Liver (tissue), 8 donors: ENCODE measurements at regions not wholly inside any gene's neighbourhood (a gene's known extent, or its start where the extent isn't known, plus 50 kb on each side); places are given as distances from the start of the nearest gene placed in this dataset.
"Not testable (repeated sequence)": the region's sequence is repeated elsewhere in the genome, so short reads cannot be mapped to it uniquely, and the experiment has no call there.

Experiments used
- DNase-seq: peaks from one replicate; pipeline ENCODE4 v3.0.0-alpha.2; 2017; ENCODE audit warnings: low spot score
- H3K27ac ChIP-seq, 2 donors: one replicate each; pipeline ENCODE4 v1.7.0; 2013; ENCODE audit warnings: inconsistent platforms in 2 of 2, low read length in 2 of 2, control low read depth in 1 of 2, low read depth in 1 of 2, mild to moderate bottlenecking in 1 of 2
- H3K27me3 ChIP-seq, 4 donors: one replicate each; pipeline versions ENCODE4 v1.6.1 to v1.7.0; 2013; ENCODE audit warnings: low read length in 3 of 4, inconsistent platforms in 1 of 4, mild to moderate bottlenecking in 1 of 4, moderate library complexity in 1 of 4; ENCODE audit not compliant: control insufficient read depth in 4 of 4, insufficient read depth in 4 of 4
- H3K36me3 ChIP-seq, 4 donors: one replicate each; pipeline versions ENCODE4 v1.6.1 to v1.7.0; 2013; ENCODE audit warnings: low read length in 3 of 4, mild to moderate bottlenecking in 3 of 4, low read depth in 1 of 4, moderate library complexity in 1 of 4; ENCODE audit not compliant: control insufficient read depth in 4 of 4, insufficient read depth in 3 of 4
- H3K4me1 ChIP-seq, 4 donors: one replicate each; pipeline versions ENCODE4 v1.6.1 to v1.7.0; 2013; ENCODE audit warnings: low read length in 3 of 4, mild to moderate bottlenecking in 3 of 4, moderate library complexity in 1 of 4; ENCODE audit not compliant: control insufficient read depth in 4 of 4, insufficient read depth in 4 of 4
- H3K4me3 ChIP-seq, 3 donors: one replicate each; pipeline versions ENCODE4 v1.6.1 to v1.7.0; 2013; ENCODE audit warnings: low read length in 3 of 3, control low read depth in 1 of 3, low read depth in 1 of 3, mild to moderate bottlenecking in 1 of 3
- H3K9ac ChIP-seq, 2 donors: one replicate each; pipeline ENCODE4 v1.7.0; 2013; ENCODE audit warnings: low read length in 2 of 2, mild to moderate bottlenecking in 2 of 2, moderate library complexity in 2 of 2, control low read depth in 1 of 2, low read depth in 1 of 2
- H3K9me3 ChIP-seq, 4 donors: one replicate each; pipeline versions ENCODE4 v1.6.1 to v1.7.0; 2013; ENCODE audit warnings: low read length in 3 of 4; ENCODE audit not compliant: control insufficient read depth in 4 of 4
- ATF3 ChIP-seq: IDR thresholded peaks from 2 replicates; pipeline ENCODE4 v1.6.1; 2016; ENCODE audit warnings: antibody characterized with exemption
- CTCF ChIP-seq: fragments of 150-350 bp; IDR thresholded peaks from 2 replicates; pipeline ENCODE4 v1.5.1; 2017; ENCODE audit warnings: improper control_type of control experiment, low read depth, low read length; ENCODE audit not compliant: missing input control
- EGR1 ChIP-seq, 2 donors: IDR thresholded peaks; 2 replicates each; pipeline ENCODE4 v1.6.1; 2016 to 2018; ENCODE audit warnings: antibody characterized with exemption in 2 of 2, low read depth in 2 of 2
- FOXA1 ChIP-seq: IDR thresholded peaks from 2 replicates; pipeline ENCODE4 v1.6.1; 2016; ENCODE audit warnings: antibody characterized with exemption
- FOXA2 ChIP-seq: IDR thresholded peaks from 2 replicates; pipeline ENCODE4 v1.6.1; 2016; ENCODE audit warnings: antibody characterized with exemption
- GABPA ChIP-seq, 2 donors: IDR thresholded peaks in 1 of 2; conservative IDR thresholded peaks in 1 of 2; 2 replicates each; pipeline ENCODE4 v1.6.1; 2016; ENCODE audit warnings: antibody characterized with exemption in 2 of 2, mild to moderate bottlenecking in 1 of 2, moderate library complexity in 1 of 2
- HNF4A ChIP-seq, 2 donors: conservative IDR thresholded peaks; 2 replicates each; pipeline ENCODE4 v1.6.1; 2016; ENCODE audit warnings: antibody characterized with exemption in 2 of 2, mild to moderate bottlenecking in 2 of 2
- HNF4G ChIP-seq: IDR thresholded peaks from 2 replicates; pipeline ENCODE4 v1.6.1; 2016; ENCODE audit warnings: antibody characterized with exemption
- JUND ChIP-seq, 2 donors: IDR thresholded peaks; 2 replicates each; pipeline ENCODE4 v1.6.1; 2016; ENCODE audit warnings: antibody characterized with exemption in 2 of 2
- MAX ChIP-seq: IDR thresholded peaks from 2 replicates; pipeline ENCODE4 v1.6.1; 2016; ENCODE audit warnings: antibody characterized with exemption
- NR2F2 ChIP-seq: IDR thresholded peaks from 2 replicates; pipeline ENCODE4 v1.6.1; 2016; ENCODE audit warnings: antibody characterized with exemption
- RAD21 ChIP-seq, 2 donors: IDR thresholded peaks; 2 replicates each; pipeline ENCODE4 v1.6.1; 2016; ENCODE audit warnings: antibody characterized with exemption in 2 of 2, mild to moderate bottlenecking in 2 of 2
- REST ChIP-seq: IDR thresholded peaks from 2 replicates; pipeline ENCODE4 v1.6.1; 2016; ENCODE audit warnings: antibody characterized with exemption, mild to moderate bottlenecking
- RXRA ChIP-seq, 2 donors: IDR thresholded peaks; 2 replicates each; pipeline ENCODE4 v1.6.1; 2017 to 2018; ENCODE audit warnings: antibody characterized with exemption in 2 of 2, mild to moderate bottlenecking in 1 of 2
- SP1 ChIP-seq: IDR thresholded peaks from 2 replicates; pipeline ENCODE4 v1.6.1; 2018; ENCODE audit warnings: antibody characterized with exemption, mild to moderate bottlenecking
- TAF1 ChIP-seq: conservative IDR thresholded peaks from 2 replicates; pipeline ENCODE4 v1.6.1; 2016; ENCODE audit warnings: antibody characterized with exemption, mild to moderate bottlenecking
- YY1 ChIP-seq: IDR thresholded peaks from 2 replicates; pipeline ENCODE4 v1.6.1; 2016; ENCODE audit warnings: antibody characterized with exemption, mild to moderate bottlenecking
- ZBTB33 ChIP-seq: IDR thresholded peaks from 2 replicates; pipeline ENCODE4 v1.6.1; 2016; ENCODE audit warnings: antibody characterized with exemption
- WGBS: extraction: QIAGEN DNeasy Blood & Tissue Kit; methylation state at CpG from one replicate; pipeline ENCODE4 v1.1.7; 2013; 5-methylcytosine and 5-hydroxymethylcytosine counted together
- donor health status: healthy.
- donor health status: healthy.
- donor health status: healthy.
- donor health status: healthy.
- donor health status: healthy.

- 72% methylated on average over 1 of the region's 1 CpG for WGBS
- TF ChIP-seq ATF3 = no peak
- TF ChIP-seq TAF1 = no peak
- no peak for TF ChIP-seq CTCF
- TF ChIP-seq JUND (IDR thresholded peaks at IDR 0.05) = no peak
- no peak for TF ChIP-seq RAD21 (IDR thresholded peaks at IDR 0.05)
- TF ChIP-seq HNF4G = no peak
- TF ChIP-seq RXRA (IDR thresholded peaks at IDR 0.05) = no peak
- TF ChIP-seq FOXA2 = no peak
- TF ChIP-seq NR2F2 = no peak
- TF ChIP-seq REST = no peak
- no peak for TF ChIP-seq GABPA (IDR thresholded peaks at IDR 0.05 in 1 of 2, conservative IDR thresholded peaks at IDR 0.05 in 1 of 2)
- TF ChIP-seq MAX = no peak
- TF ChIP-seq SP1 = no peak
- no peak for TF ChIP-seq ZBTB33
- TF ChIP-seq EGR1 (IDR thresholded peaks at IDR 0.05; ENCODE audit: low read depth in 2 of 2) = no peak
- TF ChIP-seq FOXA1 = no peak
- TF ChIP-seq HNF4A (conservative IDR thresholded peaks at IDR 0.05) = no peak
- TF ChIP-seq YY1 = no peak
- no peak overlapping the region for H3K9ac ChIP-seq
- H3K36me3 ChIP-seq = no peaks in the 10 kb centered on the region
- no peak overlapping the region for H3K4me3 ChIP-seq
- no peak for DNase-seq
- H3K4me1 ChIP-seq = no peaks in the 10 kb centered on the region
- no peak overlapping the region for H3K27ac ChIP-seq
- no peaks in the 10 kb centered on the region for H3K27me3 ChIP-seq
- peaks cover 0 to 2% (median 0%) of the 10 kb centered on the region in 4 donors for H3K9me3 ChIP-seq
These were observed 191.6 kb downstream of the UBE2NL start for GRCh38 chrX:144075432-144075831.

- not testable (repeated sequence) for H3K4me1 ChIP-seq, H3K27me3 ChIP-seq, H3K9ac ChIP-seq, H3K36me3 ChIP-seq, H3K4me3 ChIP-seq, H3K9me3 ChIP-seq, H3K27ac ChIP-seq, DNase-seq
- 84% methylated on average over 5 of the region's 5 CpGs for WGBS
These were observed 198.4 kb downstream of the UBE2NL start for GRCh38 chrX:144082237-144082636.

- H3K27ac ChIP-seq, H3K9me3 ChIP-seq, H3K4me3 ChIP-seq, H3K9ac ChIP-seq, H3K27me3 ChIP-seq, H3K36me3 ChIP-seq, DNase-seq, H3K4me1 ChIP-seq: not testable (repeated sequence)
- WGBS = no CpG with 5 or more reads among the region's 1 CpG
These were observed 205.8 kb downstream of the UBE2NL start for GRCh38 chrX:144089674-144090073.

- not testable (repeated sequence) for H3K36me3 ChIP-seq, H3K9ac ChIP-seq, DNase-seq, H3K9me3 ChIP-seq, H3K27ac ChIP-seq, H3K4me1 ChIP-seq, H3K4me3 ChIP-seq, H3K27me3 ChIP-seq
- WGBS = no CpG with 5 or more reads among the region's 3 CpGs
These were observed 208.2 kb downstream of the UBE2NL start for GRCh38 chrX:144092116-144092515.
